ENCODE measurements at regions not wholly inside any gene's neighbourhood (a gene's known extent, or its start where the extent isn't known, plus 50 kb on each side); places are given as distances from the start of the nearest gene placed in this dataset.

GRCh38 chr16:49959552-49960277 is 65.3 kb upstream of the CNEP1R1 start:
- ChIA-PET POLR2A (no interaction called here), CTCF (ENCODE audit: low intra/inter-chr PET ratio, low total read pairs) (no interaction called here)
- no TSS peak for BruUV-seq (replicated peaks)
- Histone ChIP-seq H3K79me2 (ENCODE audit: insufficient read depth, low read length) (no peaks in the 10 kb centered on the region), H3K27me3 (ENCODE audit: control insufficient read depth in 1 of 2, insufficient read depth in 2 of 2, low read length in 2 of 2) (peaks cover 0 to 25% of the 10 kb centered on the region in 2 experiments; a peak in 3 of 5 replicates), H3K9me3 (ENCODE audit: low read length) (no peaks in the 10 kb centered on the region), H3K4me3 (replicated peaks in 1 of 3; ENCODE audit: insufficient read depth in 1 of 3, low read depth in 2 of 3, low read length in 3 of 3) (no peak overlapping the region), H3K9ac (ENCODE audit: insufficient read depth, low read depth, low read length) (no peak overlapping the region), H3K27ac (ENCODE audit: extremely low read length, insufficient read depth, low read length) (no peak overlapping the region), H2AFZ (ENCODE audit: low read length) (no peak overlapping the region), H3K4me2 (ENCODE audit: low read depth, low read length) (no peak overlapping the region), H3K36me3 (replicated peaks in 1 of 2; ENCODE audit: control insufficient read depth in 1 of 2, insufficient read depth in 2 of 2, low read length in 2 of 2) (no peaks in the 10 kb centered on the region), H4K20me1 (ENCODE audit: insufficient read depth, low read length) (no peaks in the 10 kb centered on the region), H3K4me1 (ENCODE audit: insufficient read depth, low read length) (peaks cover 7% of the 10 kb centered on the region)
- 12% methylated on average over 11 of the region's 11 CpGs for WGBS (ENCODE audit: low lambda C conversion rate)
- in situ Hi-C loops (cut with HindIII; ENCODE audit: extremely low pct_ligation_motif_present, low pct_unique_long_range_greater_than_20kb) (no loop called here), intact Hi-C loops (cut with micrococcal nuclease; ENCODE audit: unreplicated experiment) (no loop called here)
- FAIRE-seq (no peak), DNase-seq (ENCODE audit: low spot score) (no peak), ATAC-seq (no peak)
- TF ChIP-seq NPAS2 (CRISPR knock-in tag; IDR thresholded peaks at IDR 0.05; ENCODE audit: borderline replicate concordance): no peak
- no peak for TF ChIP-seq TARDBP (CRISPR knock-in tag; IDR thresholded peaks at IDR 0.05)
- TF ChIP-seq NR1H2 (CRISPR knock-in tag; IDR thresholded peaks at IDR 0.05; ENCODE audit: borderline replicate concordance, low read depth): no peak
- TF ChIP-seq THAP7 (CRISPR knock-in tag; IDR thresholded peaks at IDR 0.05): no peak
- TF ChIP-seq ZNF839 (CRISPR knock-in tag; IDR thresholded peaks at IDR 0.05; ENCODE audit: borderline replicate concordance): no peak
- TF ChIP-seq BCL3 (CRISPR knock-in tag; IDR thresholded peaks at IDR 0.05): no peak
- no peak for TF ChIP-seq ZNF232 (CRISPR knock-in tag; IDR thresholded peaks at IDR 0.05; ENCODE audit: borderline replicate concordance)
- TF ChIP-seq HCFC1 (IDR thresholded peaks at IDR 0.05; ENCODE audit: low read depth, low read length): no peak
- no peak for TF ChIP-seq ZNF510 (CRISPR knock-in tag; IDR thresholded peaks at IDR 0.05; ENCODE audit: low read depth)
- TF ChIP-seq SATB2 (CRISPR knock-in tag; IDR thresholded peaks at IDR 0.05): no peak
- no peak for TF ChIP-seq MTF2 (CRISPR knock-in tag; IDR thresholded peaks at IDR 0.05; ENCODE audit: borderline replicate concordance)
- no peak for TF ChIP-seq KLF9 (CRISPR knock-in tag; IDR thresholded peaks at IDR 0.05; ENCODE audit: low read depth)
- no peak for TF ChIP-seq ZBTB40 (IDR thresholded peaks at IDR 0.05)
- TF ChIP-seq ZBTB40 (CRISPR knock-in tag; IDR thresholded peaks at IDR 0.05): no peak
- no peak for TF ChIP-seq ZNF883 (CRISPR knock-in tag; IDR thresholded peaks at IDR 0.05; ENCODE audit: not compliant biosample characterization)
